ENCODE measurements at regions not wholly inside any gene's neighbourhood (a gene's known extent, or its start where the extent isn't known, plus 50 kb on each side); places are given as distances from the start of the nearest gene placed in this dataset.

DNA sequence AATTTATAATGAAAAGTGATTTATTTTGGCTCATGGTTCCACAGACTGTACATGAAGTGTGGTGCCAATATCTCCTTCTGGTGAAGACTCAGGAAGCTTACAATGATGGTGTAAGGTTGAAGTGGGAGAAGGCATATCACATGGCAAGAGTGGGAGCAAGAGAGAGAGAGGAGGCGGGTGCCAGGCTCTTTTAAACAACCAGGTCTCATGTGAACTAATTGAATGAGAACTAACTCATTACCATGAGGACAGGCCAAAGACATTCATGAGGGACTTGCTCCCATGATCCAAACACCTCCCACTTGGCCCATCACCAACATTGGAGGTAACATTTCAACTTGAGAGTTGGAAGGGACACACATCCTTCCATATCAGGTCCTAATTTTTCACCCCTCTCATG lies 155.2 kb downstream of the SLC38A4 start:
- no peaks in the 10 kb centered on the region for H3K36me3 ChIP-seq (ENCODE audit: control insufficient read depth, insufficient read depth, low read length)
- H3K27ac ChIP-seq (ENCODE audit: insufficient read depth, low read length), result no peak overlapping the region
- no peaks in the 10 kb centered on the region for H3K9me3 ChIP-seq (ENCODE audit: control insufficient read depth, insufficient read depth, low read depth, low read length)
- H3K4me1 ChIP-seq (ENCODE audit: control insufficient read depth, extremely low read depth, insufficient read depth, low read length), result peaks cover 5% of the 10 kb centered on the region
- H3K27me3 ChIP-seq (ENCODE audit: control insufficient read depth, insufficient read depth, low read length), result no peaks in the 10 kb centered on the region
- H4K20me1 ChIP-seq (ENCODE audit: control insufficient read depth, extremely low read depth, insufficient read depth, low read length), result no peaks in the 10 kb centered on the region
- H2AFZ ChIP-seq (ENCODE audit: low read length), result no peak overlapping the region
- H3K4me2 ChIP-seq (ENCODE audit: extremely low read depth, insufficient read depth, low read length), result no peak overlapping the region
- no peaks in the 10 kb centered on the region for H3K79me2 ChIP-seq (ENCODE audit: control insufficient read depth, insufficient read depth, low read length)
- H3K4me3 ChIP-seq (replicated peaks in 1 of 4; ENCODE audit: control extremely low read depth in 1 of 4, insufficient read depth in 1 of 4, low read depth in 3 of 4, low read length in 4 of 4), result no peak overlapping the region
- TF ChIP-seq, protein P1, sequence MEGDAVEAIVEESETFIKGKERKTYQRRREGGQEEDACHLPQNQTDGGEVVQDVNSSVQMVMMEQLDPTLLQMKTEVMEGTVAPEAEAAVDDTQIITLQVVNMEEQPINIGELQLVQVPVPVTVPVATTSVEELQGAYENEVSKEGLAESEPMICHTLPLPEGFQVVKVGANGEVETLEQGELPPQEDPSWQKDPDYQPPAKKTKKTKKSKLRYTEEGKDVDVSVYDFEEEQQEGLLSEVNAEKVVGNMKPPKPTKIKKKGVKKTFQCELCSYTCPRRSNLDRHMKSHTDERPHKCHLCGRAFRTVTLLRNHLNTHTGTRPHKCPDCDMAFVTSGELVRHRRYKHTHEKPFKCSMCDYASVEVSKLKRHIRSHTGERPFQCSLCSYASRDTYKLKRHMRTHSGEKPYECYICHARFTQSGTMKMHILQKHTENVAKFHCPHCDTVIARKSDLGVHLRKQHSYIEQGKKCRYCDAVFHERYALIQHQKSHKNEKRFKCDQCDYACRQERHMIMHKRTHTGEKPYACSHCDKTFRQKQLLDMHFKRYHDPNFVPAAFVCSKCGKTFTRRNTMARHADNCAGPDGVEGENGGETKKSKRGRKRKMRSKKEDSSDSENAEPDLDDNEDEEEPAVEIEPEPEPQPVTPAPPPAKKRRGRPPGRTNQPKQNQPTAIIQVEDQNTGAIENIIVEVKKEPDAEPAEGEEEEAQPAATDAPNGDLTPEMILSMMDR (conservative IDR thresholded peaks at IDR 0.05 in 1 of 2, IDR thresholded peaks at IDR 0.05 in 1 of 2; ENCODE audit: low read depth in 1 of 2, low read length in 2 of 2), result no peak
- TF ChIP-seq EZH2 (IDR thresholded peaks at IDR 0.05; ENCODE audit: low read length, missing control alignments), result no peak
- no peak overlapping the region for H3K9ac ChIP-seq (ENCODE audit: insufficient read depth, low read length)
- DNase-seq (ENCODE audit: low read depth in 2 of 2), result no peak

DNA sequence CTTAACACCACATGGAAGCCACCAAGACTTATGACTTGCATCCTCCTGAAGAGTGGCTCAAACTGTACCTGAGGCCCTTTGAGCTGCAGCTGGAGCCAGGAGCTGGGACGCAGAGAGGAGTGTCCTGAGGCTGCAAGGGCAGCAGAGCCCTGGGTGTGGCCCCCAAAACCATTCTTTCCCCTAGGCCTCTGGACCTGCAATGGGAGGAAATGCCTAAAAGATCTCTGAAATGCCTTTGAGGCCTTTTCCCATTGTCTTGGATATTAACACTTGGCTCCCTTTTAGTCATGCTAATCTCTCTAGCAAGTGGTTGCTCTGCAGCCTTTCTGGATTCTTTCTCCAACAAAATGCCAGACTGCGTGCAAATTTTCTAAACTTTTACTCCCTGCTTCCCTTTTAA lies 156.1 kb downstream of the SLC38A4 start:
- no peak for TF ChIP-seq EZH2 (IDR thresholded peaks at IDR 0.05; ENCODE audit: low read length, missing control alignments)
- TF ChIP-seq, protein P1 (conservative IDR thresholded peaks at IDR 0.05 in 1 of 2, IDR thresholded peaks at IDR 0.05 in 1 of 2; ENCODE audit: low read depth in 1 of 2, low read length in 2 of 2), result no peak
- no peak overlapping the region for H3K4me3 ChIP-seq (replicated peaks in 1 of 4; ENCODE audit: control extremely low read depth in 1 of 4, insufficient read depth in 1 of 4, low read depth in 3 of 4, low read length in 4 of 4)
- no peak for DNase-seq (ENCODE audit: low read depth in 2 of 2)
- no peaks in the 10 kb centered on the region for H3K36me3 ChIP-seq (ENCODE audit: control insufficient read depth, insufficient read depth, low read length)
- H3K9ac ChIP-seq (ENCODE audit: insufficient read depth, low read length), result no peak overlapping the region
- H3K4me2 ChIP-seq (ENCODE audit: extremely low read depth, insufficient read depth, low read length), result no peak overlapping the region
- no peaks in the 10 kb centered on the region for H4K20me1 ChIP-seq (ENCODE audit: control insufficient read depth, extremely low read depth, insufficient read depth, low read length)
- peaks cover 7% of the 10 kb centered on the region for H3K4me1 ChIP-seq (ENCODE audit: control insufficient read depth, extremely low read depth, insufficient read depth, low read length)
- H3K9me3 ChIP-seq (ENCODE audit: control insufficient read depth, insufficient read depth, low read depth, low read length), result no peaks in the 10 kb centered on the region
- no peaks in the 10 kb centered on the region for H3K79me2 ChIP-seq (ENCODE audit: control insufficient read depth, insufficient read depth, low read length)
- H3K27me3 ChIP-seq (ENCODE audit: control insufficient read depth, insufficient read depth, low read length), result no peaks in the 10 kb centered on the region
- no peak overlapping the region for H2AFZ ChIP-seq (ENCODE audit: low read length)
- H3K27ac ChIP-seq (ENCODE audit: insufficient read depth, low read length), result no peak overlapping the region

DNA sequence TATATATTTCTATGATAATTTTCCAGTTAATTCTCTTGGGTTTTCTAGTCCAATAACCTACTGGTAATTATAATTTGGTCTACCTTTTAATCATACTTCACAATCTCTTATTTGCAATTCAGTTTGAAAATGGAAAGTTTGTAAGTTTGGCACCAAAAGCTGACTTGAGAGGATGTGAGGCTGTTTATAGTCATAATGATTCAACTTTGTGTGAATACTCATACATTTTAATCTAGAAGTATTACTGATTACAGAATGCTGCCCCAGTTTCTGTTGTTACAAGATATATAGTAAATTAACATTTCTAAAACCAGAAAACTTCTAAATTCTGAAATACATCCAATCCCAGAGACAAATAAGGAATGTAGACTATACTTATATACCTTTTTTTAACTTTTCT lies 158.2 kb downstream of the SLC38A4 start:
- Histone ChIP-seq H3K9me3 (ENCODE audit: control insufficient read depth, insufficient read depth, low read depth, low read length) (no peaks in the 10 kb centered on the region), H3K36me3 (ENCODE audit: control insufficient read depth, insufficient read depth, low read length) (no peaks in the 10 kb centered on the region), H3K4me1 (ENCODE audit: control insufficient read depth, extremely low read depth, insufficient read depth, low read length) (peaks cover 21% of the 10 kb centered on the region), H3K79me2 (ENCODE audit: control insufficient read depth, insufficient read depth, low read length) (no peaks in the 10 kb centered on the region), H3K27ac (ENCODE audit: insufficient read depth, low read length) (no peak overlapping the region), H3K27me3 (ENCODE audit: control insufficient read depth, insufficient read depth, low read length) (no peaks in the 10 kb centered on the region), H4K20me1 (ENCODE audit: control insufficient read depth, extremely low read depth, insufficient read depth, low read length) (no peaks in the 10 kb centered on the region), H2AFZ (ENCODE audit: low read length) (no peak overlapping the region), H3K9ac (ENCODE audit: insufficient read depth, low read length) (no peak overlapping the region), H3K4me2 (ENCODE audit: extremely low read depth, insufficient read depth, low read length) (no peak overlapping the region), H3K4me3 (replicated peaks in 1 of 4; ENCODE audit: control extremely low read depth in 1 of 4, insufficient read depth in 1 of 4, low read depth in 3 of 4, low read length in 4 of 4) (no peak overlapping the region)
- DNase-seq (ENCODE audit: low read depth in 2 of 2), result peak in 1 of 2 donors; percentile 56
- no peak for TF ChIP-seq EZH2 (IDR thresholded peaks at IDR 0.05; ENCODE audit: low read length, missing control alignments)
